GM19025 (cell line): ENCODE measurements at regions not wholly inside any gene's neighbourhood (a gene's known extent, or its start where the extent isn't known, plus 50 kb on each side); places are given as distances from the start of the nearest gene placed in this dataset.
"Not testable (repeated sequence)": the region's sequence is repeated elsewhere in the genome, so short reads cannot be mapped to it uniquely, and the experiment has no call there.

Source experiments
- ATAC-seq: cut with Tn5 transposase; IDR thresholded peaks from one replicate; pipeline ENCODE4 v1.9.1; 2021; ENCODE audit warnings: mild to moderate bottlenecking, low read depth, moderate library complexity; ENCODE audit not compliant: unreplicated experiment

GRCh38 chrX:130467936-130468335, 66.1 kb downstream of the RBMX2 start:
- ATAC-seq: no peak

- no peak for ATAC-seq
Measured at GRCh38 chrX:130468395-130468923, 66.7 kb downstream of the RBMX2 start.

DNA sequence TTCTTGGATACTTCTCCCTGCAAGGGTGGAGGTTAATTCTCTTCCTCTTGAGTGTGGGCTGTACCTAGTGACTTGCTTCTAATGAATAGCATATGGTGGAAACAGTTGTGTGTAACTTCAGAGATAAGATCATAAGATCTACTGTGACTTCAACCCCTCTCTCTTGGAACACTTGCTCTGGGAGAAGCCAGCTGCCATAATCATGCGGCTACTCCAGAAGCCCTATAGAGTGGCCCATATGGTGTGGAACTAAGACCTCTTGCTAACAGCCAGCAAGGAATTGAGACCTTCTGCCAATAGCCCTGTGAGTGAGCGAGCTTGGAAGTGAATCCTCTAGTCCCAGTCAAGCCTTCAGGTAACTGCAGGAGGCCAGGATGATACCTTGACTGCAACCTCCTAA, 81.1 kb downstream of the RBMX2 start:
- ATAC-seq: no peak

GRCh38 chrX:130485870-130486269, 84.1 kb downstream of the RBMX2 start:
- no peak for ATAC-seq

- not testable (repeated sequence) for ATAC-seq
Measured at GRCh38 chrX:130495502-130495901, 93.7 kb downstream of the RBMX2 start.

GRCh38 chrX:130497531-130497930, 95.7 kb downstream of the RBMX2 start:
- ATAC-seq: no peak

GRCh38 chrX:130498653-130499274, 97.0 kb downstream of the RBMX2 start:
- ATAC-seq: no peak

GRCh38 chrX:130502016-130502570, 100.3 kb downstream of the RBMX2 start:
- no peak for ATAC-seq

DNA sequence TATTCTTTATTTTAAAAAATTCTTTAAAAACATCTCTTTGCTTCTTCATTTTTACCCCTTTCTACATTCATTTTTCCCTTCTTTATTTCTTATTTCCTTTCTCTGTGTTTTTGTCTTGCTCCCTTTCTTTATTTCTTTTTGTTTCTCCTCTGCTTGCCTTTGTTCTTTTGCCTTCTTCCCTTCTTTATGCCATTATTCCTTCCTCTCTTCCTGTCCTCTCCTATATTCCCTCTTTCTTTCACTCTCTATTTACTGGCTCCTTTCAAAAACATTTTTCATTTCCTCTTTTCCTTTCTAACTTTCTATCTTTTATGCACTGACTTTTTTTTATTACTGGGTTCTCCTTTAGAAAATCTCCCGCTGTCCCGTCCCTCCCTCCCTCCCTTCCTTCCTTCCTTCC, 102.2 kb downstream of the RBMX2 start:
- ATAC-seq: no peak

GRCh38 chrX:130507015-130507414, 105.2 kb downstream of the RBMX2 start:
- no peak for ATAC-seq

DNA sequence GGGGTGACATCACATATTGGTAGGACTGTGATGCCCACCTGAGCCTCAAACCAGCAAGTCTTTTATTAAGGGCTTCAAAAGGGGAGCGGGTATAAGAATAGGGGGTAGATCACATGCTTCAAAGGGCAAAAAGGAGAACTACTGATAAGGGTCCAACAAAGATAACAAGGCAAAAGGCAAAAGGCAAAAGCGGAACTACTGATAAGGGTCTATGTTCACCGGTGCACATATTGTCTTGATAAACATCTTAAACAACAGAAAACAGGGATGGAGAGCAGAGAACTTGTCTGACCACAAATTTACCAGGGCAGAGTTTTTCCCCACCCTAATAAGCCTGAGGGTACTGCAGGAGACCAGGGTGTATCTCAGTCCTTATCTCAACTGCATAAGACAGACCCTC, 110.7 kb downstream of the RBMX2 start:
- not testable (repeated sequence) for ATAC-seq

- ATAC-seq: no peak
Measured at GRCh38 chrX:130516123-130516522, 114.3 kb downstream of the RBMX2 start.

DNA sequence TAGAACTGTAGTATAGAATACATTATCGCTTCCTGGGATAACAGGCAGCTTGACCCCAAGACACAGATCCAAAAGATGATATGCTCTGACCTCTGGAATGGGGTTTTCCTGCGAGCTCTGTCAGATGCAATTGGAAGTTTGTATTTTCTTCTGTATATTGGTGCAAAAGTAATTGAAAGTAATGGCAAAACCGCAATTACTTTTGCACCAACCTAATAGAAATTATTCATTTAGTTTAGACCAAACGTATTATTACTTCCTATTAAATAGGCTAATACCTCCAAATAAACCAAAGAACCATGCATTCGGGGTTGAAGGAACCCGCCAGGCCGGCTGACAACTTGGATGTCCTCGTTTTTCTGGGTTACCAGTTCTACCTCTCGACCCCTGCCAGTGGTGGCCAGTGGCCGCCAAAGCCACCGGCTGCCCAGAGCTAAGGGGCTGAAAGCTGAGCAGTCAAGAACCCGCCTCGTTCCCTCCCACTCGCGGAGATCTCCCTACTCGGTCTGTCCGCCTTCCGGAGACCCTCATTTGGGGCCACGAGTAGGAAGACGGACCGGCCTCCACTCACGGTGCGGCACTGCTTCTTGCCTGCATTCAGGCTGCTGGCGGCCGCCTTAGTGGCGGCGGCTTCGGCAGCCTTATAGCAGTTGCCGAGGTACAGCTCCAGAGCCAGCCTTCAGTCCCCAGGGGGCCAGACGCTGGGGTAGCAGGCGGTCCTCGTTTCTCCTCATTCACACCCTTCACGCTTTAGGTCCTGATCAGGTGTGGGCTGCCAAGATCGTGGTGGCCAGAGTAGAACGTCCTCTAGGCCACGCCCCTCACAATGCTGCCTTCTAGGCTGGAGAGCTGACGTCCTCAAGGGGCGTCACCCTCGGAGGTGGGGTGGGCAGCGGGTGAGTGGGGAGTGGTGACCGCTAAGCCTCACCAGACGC, 121.9 kb downstream of the RBMX2 start:
- no peak for ATAC-seq

- ATAC-seq: no peak
Measured at GRCh38 chrX:130524476-130525194, 122.8 kb downstream of the RBMX2 start.

GRCh38 chrX:130529531-130529930, 127.7 kb downstream of the RBMX2 start:
- no peak for ATAC-seq

DNA sequence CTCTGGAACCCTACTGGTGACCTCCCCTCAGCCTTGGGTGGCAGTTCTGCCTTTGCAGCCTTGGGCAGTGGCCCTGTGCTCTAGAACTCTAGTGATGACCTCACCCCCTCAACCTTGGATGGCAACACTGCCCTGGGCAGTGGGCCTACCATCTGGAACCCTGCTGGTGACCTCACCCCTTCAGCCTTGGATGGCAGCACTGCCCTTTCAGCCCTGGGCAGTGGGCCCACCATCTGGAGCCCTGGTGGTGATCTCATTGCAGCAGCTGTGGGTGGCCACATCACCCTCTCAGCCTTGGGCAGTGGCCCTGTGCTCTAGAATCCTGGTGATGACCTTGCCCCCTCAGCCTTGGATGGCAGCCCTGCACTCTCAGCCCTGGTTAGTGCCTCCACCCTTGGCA, 129.3 kb downstream of the RBMX2 start:
- no peak for ATAC-seq

DNA sequence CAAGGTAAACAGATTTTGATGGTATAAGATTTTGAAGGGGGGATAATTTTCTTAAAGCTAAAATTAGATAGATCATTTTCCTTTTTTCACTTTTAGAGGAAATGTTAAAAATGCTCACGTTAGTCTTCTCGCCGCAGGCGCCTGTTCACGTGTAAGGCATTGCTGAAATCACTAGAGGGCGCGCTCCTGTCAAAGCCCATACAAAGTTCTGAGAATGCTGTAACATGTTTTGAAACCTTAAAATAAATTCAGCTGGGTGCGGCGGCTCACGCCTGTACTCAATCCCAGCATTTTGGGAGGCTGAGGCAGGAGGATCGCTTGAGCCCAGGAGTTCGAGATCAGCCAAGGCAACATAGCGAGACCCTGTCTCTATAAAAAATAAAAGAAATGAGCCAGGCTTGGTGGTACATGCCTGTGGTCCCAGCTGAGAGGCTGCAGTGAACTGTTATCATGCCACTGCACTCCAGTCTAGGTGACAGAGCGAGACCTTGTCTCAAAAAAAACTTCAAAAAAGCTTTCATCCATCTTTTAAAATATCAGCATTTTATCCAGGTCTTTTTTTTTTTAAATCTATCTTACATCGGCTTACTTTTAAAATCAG, 138.0 kb downstream of the RBMX2 start:
- no peak for ATAC-seq

GRCh38 chrX:130543603-130544325, 142.0 kb downstream of the RBMX2 start:
- ATAC-seq: no peak

DNA sequence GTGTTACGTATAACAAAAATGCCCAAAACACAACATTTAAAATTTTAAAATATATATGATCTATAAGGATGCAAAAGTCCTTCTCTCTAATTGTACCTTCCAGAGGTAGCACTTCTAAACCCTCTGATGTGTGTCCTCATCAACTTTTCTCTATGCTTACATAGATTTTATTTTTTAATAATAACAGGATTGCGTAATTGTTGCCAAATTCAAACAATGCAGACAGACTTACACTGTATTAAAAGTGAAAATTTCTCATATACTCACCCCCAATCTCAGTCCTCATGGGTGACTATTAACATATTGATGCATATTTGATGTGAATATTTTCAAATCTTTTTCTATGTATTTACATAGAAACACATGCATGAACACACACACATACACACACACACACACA, 144.0 kb downstream of the RBMX2 start:
- ATAC-seq: no peak

- not testable (repeated sequence) for ATAC-seq
Measured at GRCh38 chrX:130549382-130549781, 147.6 kb downstream of the RBMX2 start.
